Neuron (in vitro differentiated cells): ENCODE measurements at regions not wholly inside any gene's neighbourhood (a gene's known extent, or its start where the extent isn't known, plus 50 kb on each side); places are given as distances from the start of the nearest gene placed in this dataset.

Experiments used
- H2AFZ ChIP-seq: one replicate; pipeline ENCODE4 v1.6.1; 2013; ENCODE audit warnings: low read depth, mild to moderate bottlenecking, inconsistent platforms, low read length, moderate library complexity
- H3K27me3 ChIP-seq: one replicate; pipeline ENCODE4 v1.6.1; 2013; ENCODE audit warnings: low read length; ENCODE audit not compliant: insufficient read depth
- H3K36me3 ChIP-seq: one replicate; pipeline ENCODE4 v1.6.1; 2013; ENCODE audit warnings: low read length; ENCODE audit not compliant: insufficient read depth
- H3K4me1 ChIP-seq: one replicate; pipeline ENCODE4 v1.6.1; 2013; ENCODE audit warnings: low read length; ENCODE audit not compliant: insufficient read depth
- H3K4me3 ChIP-seq: 2 replicates; pipeline ENCODE4 v1.5.1; 2013; ENCODE audit warnings: mild to moderate bottlenecking, low read length, moderate library complexity
- H3K9me3 ChIP-seq: one replicate; pipeline ENCODE4 v1.6.1; 2013; ENCODE audit warnings: low read length

- peak overlapping the region; percentile 26 for H3K4me3 ChIP-seq
- no peaks in the 10 kb centered on the region for H3K9me3 ChIP-seq
- H3K27me3 ChIP-seq = no peaks in the 10 kb centered on the region
- no peaks in the 10 kb centered on the region for H3K36me3 ChIP-seq
- H3K4me1 ChIP-seq = peaks cover 5% of the 10 kb centered on the region
- peak overlapping the region; percentile 99 for H2AFZ ChIP-seq
These were observed 699.3 kb upstream of the ADGRL3 start for GRCh38 chr4:60500810-60501209.

GRCh38 chr4:60502733-60503132 lies 697.4 kb upstream of the ADGRL3 start:
- H3K4me1 ChIP-seq = peaks cover 5% of the 10 kb centered on the region
- no peak overlapping the region for H2AFZ ChIP-seq
- H3K36me3 ChIP-seq = no peaks in the 10 kb centered on the region
- no peaks in the 10 kb centered on the region for H3K9me3 ChIP-seq
- no peak overlapping the region for H3K4me3 ChIP-seq
- no peaks in the 10 kb centered on the region for H3K27me3 ChIP-seq

GRCh38 chr4:60506061-60506460 lies 694.1 kb upstream of the ADGRL3 start:
- Histone ChIP-seq H3K4me1 (peaks cover under 1% of the 10 kb centered on the region), H3K36me3 (no peaks in the 10 kb centered on the region), H2AFZ (no peak overlapping the region), H3K27me3 (no peaks in the 10 kb centered on the region), H3K9me3 (no peaks in the 10 kb centered on the region), H3K4me3 (no peak overlapping the region)

GRCh38 chr4:60522265-60522664 lies 677.9 kb upstream of the ADGRL3 start:
- Histone ChIP-seq H3K36me3 (no peaks in the 10 kb centered on the region), H3K9me3 (no peaks in the 10 kb centered on the region), H2AFZ (peak overlapping the region; percentile 54), H3K27me3 (no peaks in the 10 kb centered on the region), H3K4me3 (no peak overlapping the region), H3K4me1 (peaks cover 5% of the 10 kb centered on the region)

GRCh38 chr4:60531776-60532379 lies 668.2 kb upstream of the ADGRL3 start:
- Histone ChIP-seq H3K4me3 (no peak overlapping the region), H3K9me3 (no peaks in the 10 kb centered on the region), H3K36me3 (no peaks in the 10 kb centered on the region), H3K27me3 (no peaks in the 10 kb centered on the region), H3K4me1 (no peaks in the 10 kb centered on the region), H2AFZ (no peak overlapping the region)

- Histone ChIP-seq H3K36me3 (no peaks in the 10 kb centered on the region), H3K4me3 (no peak overlapping the region), H3K9me3 (no peaks in the 10 kb centered on the region), H2AFZ (no peak overlapping the region), H3K4me1 (no peaks in the 10 kb centered on the region), H3K27me3 (no peaks in the 10 kb centered on the region)
These were observed 655.1 kb upstream of the ADGRL3 start for GRCh38 chr4:60544981-60545380.

GRCh38 chr4:60562334-60562733 lies 637.8 kb upstream of the ADGRL3 start:
- no peak overlapping the region for H3K4me3 ChIP-seq
- H3K4me1 ChIP-seq = no peaks in the 10 kb centered on the region
- H2AFZ ChIP-seq = no peak overlapping the region
- no peaks in the 10 kb centered on the region for H3K27me3 ChIP-seq
- no peaks in the 10 kb centered on the region for H3K9me3 ChIP-seq
- H3K36me3 ChIP-seq = no peaks in the 10 kb centered on the region

- no peak overlapping the region for H2AFZ ChIP-seq
- H3K4me3 ChIP-seq = no peak overlapping the region
- no peaks in the 10 kb centered on the region for H3K27me3 ChIP-seq
- no peaks in the 10 kb centered on the region for H3K4me1 ChIP-seq
- H3K36me3 ChIP-seq = no peaks in the 10 kb centered on the region
- H3K9me3 ChIP-seq = no peaks in the 10 kb centered on the region
These were observed 634.6 kb upstream of the ADGRL3 start for GRCh38 chr4:60565558-60565957.

- Histone ChIP-seq H3K36me3 (no peaks in the 10 kb centered on the region), H3K27me3 (no peaks in the 10 kb centered on the region), H2AFZ (no peak overlapping the region), H3K4me1 (no peaks in the 10 kb centered on the region), H3K4me3 (no peak overlapping the region), H3K9me3 (no peaks in the 10 kb centered on the region)
These were observed 624.8 kb upstream of the ADGRL3 start for GRCh38 chr4:60575336-60575735.

- no peaks in the 10 kb centered on the region for H3K4me1 ChIP-seq
- H2AFZ ChIP-seq = no peak overlapping the region
- H3K9me3 ChIP-seq = no peaks in the 10 kb centered on the region
- no peak overlapping the region for H3K4me3 ChIP-seq
- H3K27me3 ChIP-seq = no peaks in the 10 kb centered on the region
- no peaks in the 10 kb centered on the region for H3K36me3 ChIP-seq
These were observed 620.8 kb upstream of the ADGRL3 start for GRCh38 chr4:60579335-60579734.

GRCh38 chr4:60581919-60582536 lies 618.1 kb upstream of the ADGRL3 start:
- no peaks in the 10 kb centered on the region for H3K36me3 ChIP-seq
- no peaks in the 10 kb centered on the region for H3K9me3 ChIP-seq
- H3K27me3 ChIP-seq = no peaks in the 10 kb centered on the region
- no peaks in the 10 kb centered on the region for H3K4me1 ChIP-seq
- no peak overlapping the region for H2AFZ ChIP-seq
- no peak overlapping the region for H3K4me3 ChIP-seq

GRCh38 chr4:60588556-60588955 lies 611.6 kb upstream of the ADGRL3 start:
- H3K27me3 ChIP-seq = no peaks in the 10 kb centered on the region
- no peaks in the 10 kb centered on the region for H3K4me1 ChIP-seq

GRCh38 chr4:60589425-60589824 lies 610.7 kb upstream of the ADGRL3 start:
- Histone ChIP-seq H3K36me3 (no peaks in the 10 kb centered on the region), H3K4me3 (no peak overlapping the region), H3K9me3 (no peaks in the 10 kb centered on the region), H3K4me1 (no peaks in the 10 kb centered on the region), H3K27me3 (no peaks in the 10 kb centered on the region), H2AFZ (no peak overlapping the region)

More at GRCh38 chr4:60588556-60588955, 611.6 kb upstream of the ADGRL3 start:
- H3K4me3 ChIP-seq = no peak overlapping the region
- H3K9me3 ChIP-seq = no peaks in the 10 kb centered on the region
- no peak overlapping the region for H2AFZ ChIP-seq
- H3K36me3 ChIP-seq = no peaks in the 10 kb centered on the region

- H3K36me3 ChIP-seq = no peaks in the 10 kb centered on the region
These were observed 610.0 kb upstream of the ADGRL3 start for GRCh38 chr4:60590116-60590515.

More at GRCh38 chr4:60590116-60590515, 610.0 kb upstream of the ADGRL3 start:
- Histone ChIP-seq H3K27me3 (no peaks in the 10 kb centered on the region), H3K9me3 (no peaks in the 10 kb centered on the region), H3K4me3 (no peak overlapping the region), H3K4me1 (no peaks in the 10 kb centered on the region), H2AFZ (no peak overlapping the region)
